ENCODE measurements at regions not wholly inside any gene's neighbourhood (a gene's known extent, or its start where the extent isn't known, plus 50 kb on each side); places are given as distances from the start of the nearest gene placed in this dataset.
"Not testable (repeated sequence)": the region's sequence is repeated elsewhere in the genome, so short reads cannot be mapped to it uniquely, and the experiment has no call there.

- DNase-seq (ENCODE audit: low read depth): not testable (repeated sequence)
These were observed 61.4 kb upstream of the PTPN1 start for GRCh38 chr20:50448625-50449403.

DNA sequence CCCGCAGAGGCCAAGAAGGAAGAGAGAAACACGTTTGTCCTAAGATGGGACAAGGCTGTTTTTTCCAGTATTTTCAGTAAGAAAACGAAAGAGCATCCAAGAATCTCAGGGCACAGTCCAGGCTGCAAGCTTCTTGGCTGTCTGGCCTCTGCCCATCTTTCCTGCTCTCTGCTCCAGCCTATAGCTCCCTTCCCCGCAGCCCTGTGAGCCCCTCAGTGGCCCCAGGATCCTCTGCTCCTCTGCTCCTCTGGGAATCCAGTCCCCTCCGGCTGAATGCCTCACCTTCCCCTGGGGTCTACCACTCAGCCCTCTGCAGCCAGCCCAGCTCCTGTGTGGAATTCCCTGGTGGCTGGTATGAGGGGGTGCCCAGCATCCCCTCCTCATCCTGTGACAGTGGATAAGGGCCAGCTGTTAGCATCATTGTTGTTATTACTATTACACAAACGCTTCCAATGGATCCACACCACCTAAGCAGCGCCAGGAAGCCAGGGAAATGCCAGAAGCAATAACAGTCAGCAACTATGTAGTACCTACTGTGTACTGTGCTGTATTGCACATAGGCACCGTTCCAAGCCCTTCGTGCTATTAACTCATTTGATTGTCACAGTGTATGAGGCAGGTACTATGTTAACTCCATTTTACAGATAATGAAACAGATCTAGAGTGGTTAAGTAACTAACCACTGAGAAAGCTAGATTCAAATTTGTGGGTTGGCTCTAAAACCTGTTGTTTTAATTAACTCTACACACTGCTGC, 60.3 kb upstream of the PTPN1 start:
- no peak for DNase-seq (ENCODE audit: low read depth)

DNA sequence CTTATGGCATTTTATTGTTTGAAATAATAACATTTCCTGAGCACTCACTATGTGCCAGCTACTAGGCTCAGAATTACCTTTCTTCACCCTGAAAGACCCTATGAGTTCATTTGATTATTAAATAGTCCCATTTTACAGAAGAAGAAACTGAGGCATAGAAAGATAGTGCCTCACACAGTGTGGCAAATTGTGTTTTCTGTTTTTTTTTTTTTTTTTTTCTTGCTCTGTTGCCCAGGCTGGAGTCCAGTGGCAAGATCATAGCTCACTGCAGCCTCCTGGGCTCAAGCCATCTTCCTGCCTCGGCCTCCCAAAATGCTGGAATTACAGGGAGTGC, 59.7 kb upstream of the PTPN1 start:
- no peak for DNase-seq (ENCODE audit: low read depth)

DNA sequence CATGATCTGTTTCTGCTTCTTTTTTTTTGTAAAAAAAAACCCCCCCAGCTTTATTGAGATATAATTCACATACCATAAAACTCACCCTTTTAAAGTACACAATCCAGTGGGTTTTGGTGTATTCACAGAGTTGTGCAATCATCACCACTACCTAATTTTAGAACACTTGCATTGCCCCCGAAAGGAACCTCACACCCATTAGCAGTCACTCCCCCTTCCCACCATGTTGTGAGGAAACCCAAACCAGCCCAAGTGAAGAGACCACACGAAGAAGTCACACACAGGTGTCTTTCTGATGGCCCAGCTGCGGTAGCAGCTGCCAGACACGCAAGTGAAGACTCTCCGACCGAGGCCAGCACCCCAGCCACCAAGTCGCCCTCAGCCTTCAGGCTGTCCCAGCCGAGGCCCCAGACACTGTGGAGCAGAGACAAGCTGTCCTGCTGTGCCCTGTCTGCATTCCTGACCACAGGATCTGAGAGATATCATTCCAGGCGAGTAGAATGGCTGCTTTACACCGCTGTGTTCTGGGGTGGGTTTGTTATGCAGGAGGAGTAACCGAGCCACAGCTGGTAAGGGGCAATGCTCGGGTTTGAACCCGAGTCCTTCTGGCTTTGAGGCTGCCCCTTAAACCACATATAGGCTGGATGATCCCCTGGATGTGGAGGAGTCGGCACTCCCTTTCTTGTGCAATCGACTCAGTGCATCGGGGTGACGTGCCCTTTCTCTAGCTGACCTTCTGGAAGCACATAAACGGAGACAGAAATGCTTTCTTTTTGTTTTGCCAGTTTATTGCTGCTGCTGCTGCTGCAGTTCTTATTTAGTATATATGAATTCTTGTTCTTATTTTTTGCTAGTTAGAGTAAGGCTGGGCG, 59.1 kb upstream of the PTPN1 start:
- DNase-seq (ENCODE audit: low read depth): no peak

GRCh38 chr20:50451792-50452425, 58.3 kb upstream of the PTPN1 start:
- DNase-seq (ENCODE audit: low read depth): not testable (repeated sequence)

GRCh38 chr20:50453533-50454244, 56.5 kb upstream of the PTPN1 start:
- no peak for DNase-seq (ENCODE audit: low read depth)

DNA sequence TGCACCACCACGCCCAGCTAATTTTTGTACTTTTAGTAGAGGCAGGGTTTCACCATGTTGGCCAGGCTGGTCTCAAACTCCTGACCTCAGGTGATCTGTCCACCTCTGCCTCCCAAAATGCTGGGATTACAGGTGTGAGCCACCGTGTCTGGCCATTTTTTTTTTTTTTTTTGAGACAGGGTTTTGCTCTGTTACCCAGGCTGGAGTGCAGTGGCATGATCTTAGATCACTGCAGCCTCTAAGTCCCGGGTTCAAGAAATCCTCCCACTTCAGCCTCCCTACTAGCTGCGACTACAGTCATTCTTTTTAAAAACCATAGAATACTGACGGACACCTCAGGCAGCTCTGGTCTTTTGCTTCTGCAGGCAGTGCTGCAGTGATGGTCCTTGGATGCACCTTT, 54.9 kb upstream of the PTPN1 start:
- DNase-seq (ENCODE audit: low read depth): not testable (repeated sequence)

GRCh38 chr20:50455656-50456451, 54.3 kb upstream of the PTPN1 start:
- no peak for DNase-seq (ENCODE audit: low read depth)

- DNase-seq (ENCODE audit: low read depth): no peak
These were observed 53.5 kb upstream of the PTPN1 start for GRCh38 chr20:50456452-50457324.

- DNase-seq (ENCODE audit: low read depth): no peak
These were observed 50.9 kb upstream of the PTPN1 start for GRCh38 chr20:50459124-50459918.

GRCh38 chr20:50460115-50460607, 50.0 kb upstream of the PTPN1 start:
- DNase-seq (ENCODE audit: low read depth): no peak
